HepG2 (cell line): ENCODE measurements at regions not wholly inside any gene's neighbourhood (a gene's known extent, or its start where the extent isn't known, plus 50 kb on each side); places are given as distances from the start of the nearest gene placed in this dataset.

ENCODE experiments used
- ATAC-seq: fragments of 200-7000 bp; cut with Tn5 transposase; 3 replicates; pipeline ENCODE4 v1.9.1; 2020; ENCODE audit warnings: mild to moderate bottlenecking, moderate library complexity
- BruUV-seq: library from RNA; stranded (reverse); fragments of 400-500 nt; replicated peaks from 2 replicates; lab custom pipeline; 2021; lab: Mats Ljungman, UMichigan
- CTCF ChIA-PET: fragments of 300-600 bp; formaldehyde crosslinking; extraction: SDS; loops from one replicate; lab custom pipeline; 2021; ENCODE audit warnings: low total read pairs, inconsistent platforms, low intra/inter-chr PET ratio; lab: Yijun Ruan, JAX
- POLR2A ChIA-PET: fragments of 350-600 bp; sonication (Branson Sonifier 250); formaldehyde crosslinking; loops from one replicate; lab custom pipeline; 2020; ENCODE audit warnings: antibody characterized with exemption, inconsistent platforms; lab: Yijun Ruan, JAX
- DNase-seq: peaks from one replicate; pipeline ENCODE4 v3.0.0-alpha.2; 2015; ENCODE audit warnings: low spot score
- FAIRE-seq: peaks from 3 replicates; lab custom pipeline; 2011; peaks lifted over from hg19 to GRCh38; lab: Jason Lieb, UNC
- H2AFZ ChIP-seq: one replicate; pipeline ENCODE4 v1.6.1; 2011; ENCODE audit warnings: low read length, inconsistent platforms
- H3K27ac ChIP-seq: fragments of 300-600 bp; 3 replicates; pipeline ENCODE4 v1.8.0; 2011; ENCODE audit warnings: mixed run types, mild to moderate bottlenecking, mixed read lengths, low read length, inconsistent platforms; ENCODE audit not compliant: insufficient read depth; ENCODE audit errors: extremely low read length
- H3K27me3 ChIP-seq, 2 experiments: fragments of 200-600 bp in 1 of 2; 2 replicates in 1 of 2; 3 replicates in 1 of 2; pipeline versions ENCODE4 v1.6.0 to v1.8.0; 2011; ENCODE audit warnings: low read length in 2 of 2, mild to moderate bottlenecking in 2 of 2, moderate library complexity in 2 of 2, inconsistent platforms in 1 of 2; ENCODE audit not compliant: insufficient read depth in 2 of 2, control insufficient read depth in 1 of 2
- H3K36me3 ChIP-seq, 2 experiments: fragments of 200-600 bp in 1 of 2; replicated peaks in 1 of 2; 2 replicates in 1 of 2; 3 replicates in 1 of 2; pipeline versions ENCODE4 v1.5.1 to v1.8.0; 2011; ENCODE audit warnings: low read length in 2 of 2, inconsistent platforms in 1 of 2; ENCODE audit not compliant: insufficient read depth in 2 of 2, control insufficient read depth in 1 of 2
- H3K4me1 ChIP-seq: 2 replicates; pipeline ENCODE4 v1.5.1; 2012; ENCODE audit warnings: low read length, inconsistent platforms; ENCODE audit not compliant: insufficient read depth
- H3K4me2 ChIP-seq: 2 replicates; pipeline ENCODE4 v1.6.0; 2011; ENCODE audit warnings: low read depth, low read length, inconsistent platforms
- H3K4me3 ChIP-seq, 3 experiments: fragments of 200-600 bp in 1 of 3; sonication (generic), shearing (Covaris generic) in 1 of 3; replicated peaks in 1 of 3; 2 replicates each; pipeline ENCODE4 v1.5.1; 2011 to 2016; ENCODE audit warnings: low read length in 3 of 3, inconsistent platforms in 2 of 3, low read depth in 2 of 3, mild to moderate bottlenecking in 2 of 3, control low read depth in 1 of 3, mixed read lengths in 1 of 3; ENCODE audit not compliant: insufficient read depth in 1 of 3
- H3K79me2 ChIP-seq: one replicate; pipeline ENCODE4 v1.6.1; 2011; ENCODE audit warnings: low read length, inconsistent platforms; ENCODE audit not compliant: insufficient read depth
- H3K9ac ChIP-seq: 2 replicates; pipeline ENCODE4 v1.6.0; 2011; ENCODE audit warnings: mild to moderate bottlenecking, low read depth, low read length, inconsistent platforms; ENCODE audit not compliant: insufficient read depth
- H3K9me3 ChIP-seq: 2 replicates; pipeline ENCODE4 v1.5.1; 2012; ENCODE audit warnings: mild to moderate bottlenecking, low read length
- H4K20me1 ChIP-seq: 2 replicates; pipeline ENCODE4 v1.6.0; 2011; ENCODE audit warnings: inconsistent platforms, mild to moderate bottlenecking, low read length, moderate library complexity; ENCODE audit not compliant: insufficient read depth
- CENPX ChIP-seq: sonication (generic); formaldehyde crosslinking; IDR thresholded peaks from 2 replicates; pipeline ENCODE4 v1.9.0; 2021; ENCODE audit warnings: mild to moderate bottlenecking, missing genetic modification reagents, moderate library complexity
- ELF1 ChIP-seq: sonication (generic); formaldehyde crosslinking; IDR thresholded peaks from 2 replicates; pipeline ENCODE4 v1.4.0; 2020; ENCODE audit warnings: missing genetic modification reagents
- HHEX ChIP-seq: IDR thresholded peaks from 2 replicates; pipeline ENCODE4 v1.6.1; 2016; ENCODE audit warnings: control low read depth
- HOXD1 ChIP-seq: sonication (generic); formaldehyde crosslinking; IDR thresholded peaks from 2 replicates; pipeline ENCODE4 v1.5.0; 2020; ENCODE audit warnings: missing genetic modification reagents
- SOX5 ChIP-seq: IDR thresholded peaks from 2 replicates; pipeline ENCODE4 v1.6.1; 2016; ENCODE audit warnings: borderline replicate concordance
- SPEN ChIP-seq: sonication (generic); formaldehyde crosslinking; IDR thresholded peaks from 2 replicates; pipeline ENCODE4 v1.5.1; 2020; ENCODE audit warnings: low read depth, mild to moderate bottlenecking, missing genetic modification reagents
- ZNF44 ChIP-seq: sonication (generic); formaldehyde crosslinking; IDR thresholded peaks from 2 replicates; pipeline ENCODE4 v1.5.1; 2020; ENCODE audit warnings: mild to moderate bottlenecking, missing genetic modification reagents
- ZNF550 ChIP-seq: sonication (generic); formaldehyde crosslinking; IDR thresholded peaks from 2 replicates; pipeline ENCODE4 v1.4.0; 2020; ENCODE audit warnings: mild to moderate bottlenecking, missing genetic modification reagents, borderline replicate concordance
- WGBS: methylation state at CpG from one replicate; pipeline ENCODE4 v1.1.6; 2017; ENCODE audit warnings: low lambda C conversion rate; 5-methylcytosine and 5-hydroxymethylcytosine counted together
- in situ Hi-C: cut with HindIII; loops from 2 replicates; pipeline ENCODE4 v1.10.0; 2017; ENCODE audit warnings: low pct_unique_long_range_greater_than_20kb; ENCODE audit not compliant: extremely low pct_ligation_motif_present
- intact Hi-C: fragments of 100-400 bp; cut with micrococcal nuclease; formaldehyde crosslinking; loops from one replicate; pipeline ENCODE4 v1.10.0; 2022; ENCODE audit not compliant: unreplicated experiment
- TF ChIP-seq, protein P1 (sequence below): IDR thresholded peaks from 2 replicates; pipeline ENCODE4 v1.6.1; 2012; ENCODE audit warnings: low read length, improper control_type of control experiment
- TF ChIP-seq, protein P2 (sequence below): sonication (generic); formaldehyde crosslinking; IDR thresholded peaks from 2 replicates; pipeline ENCODE4 v1.4.0; 2020; ENCODE audit warnings: mild to moderate bottlenecking, missing genetic modification reagents, borderline replicate concordance
- TF ChIP-seq, protein P3 (sequence below): sonication (generic); formaldehyde crosslinking; IDR thresholded peaks from 2 replicates; pipeline ENCODE4 v1.5.1; 2020; ENCODE audit warnings: missing genetic modification reagents, mild to moderate bottlenecking, borderline replicate concordance
- TF ChIP-seq, protein P4 (sequence below): sonication (generic); formaldehyde crosslinking; IDR thresholded peaks from 2 replicates; pipeline ENCODE4 v1.8.0; 2022; ENCODE audit warnings: missing genetic modification reagents, mild to moderate bottlenecking, inconsistent platforms, borderline replicate concordance

DNA sequence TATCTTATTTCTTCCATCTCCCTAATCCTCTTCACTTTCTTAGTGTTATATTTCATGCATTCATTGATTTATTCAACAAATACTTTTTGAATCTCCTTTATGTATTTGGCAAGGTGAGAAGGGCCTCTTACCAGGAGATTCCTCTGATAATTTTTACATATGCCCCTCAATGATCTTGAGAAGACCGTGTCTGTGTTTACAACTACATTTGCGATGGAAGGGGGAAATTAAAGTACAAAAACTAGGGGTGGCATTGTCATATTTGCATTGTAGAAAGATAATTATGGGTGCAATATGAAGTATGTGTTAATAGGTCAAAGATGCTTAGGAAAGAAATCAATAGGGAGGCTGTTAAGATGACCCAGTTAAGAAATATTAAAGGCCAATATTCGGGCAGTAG lies 1108.4 kb upstream of the MIR17HG start:
- Histone ChIP-seq H2AFZ (no peak overlapping the region), H3K27me3 (no peaks in the 10 kb centered on the region), H3K4me1 (no peaks in the 10 kb centered on the region), H4K20me1 (no peaks in the 10 kb centered on the region), H3K27ac (no peak overlapping the region), H3K9ac (no peak overlapping the region), H3K36me3 (no peaks in the 10 kb centered on the region), H3K9me3 (peaks cover 10% of the 10 kb centered on the region), H3K4me2 (no peak overlapping the region), H3K4me3 (no peak overlapping the region), H3K79me2 (no peaks in the 10 kb centered on the region)
- in situ Hi-C loops: no loop called here
- no peak for ATAC-seq
- intact Hi-C loops: no loop called here
- DNase-seq: no peak
- ChIA-PET POLR2A (no interaction called here), CTCF (no interaction called here)
- no peak for FAIRE-seq
- no TSS peak for BruUV-seq
- 12% methylated on average over 3 of the region's 3 CpGs for WGBS
- TF ChIP-seq, protein P1, sequence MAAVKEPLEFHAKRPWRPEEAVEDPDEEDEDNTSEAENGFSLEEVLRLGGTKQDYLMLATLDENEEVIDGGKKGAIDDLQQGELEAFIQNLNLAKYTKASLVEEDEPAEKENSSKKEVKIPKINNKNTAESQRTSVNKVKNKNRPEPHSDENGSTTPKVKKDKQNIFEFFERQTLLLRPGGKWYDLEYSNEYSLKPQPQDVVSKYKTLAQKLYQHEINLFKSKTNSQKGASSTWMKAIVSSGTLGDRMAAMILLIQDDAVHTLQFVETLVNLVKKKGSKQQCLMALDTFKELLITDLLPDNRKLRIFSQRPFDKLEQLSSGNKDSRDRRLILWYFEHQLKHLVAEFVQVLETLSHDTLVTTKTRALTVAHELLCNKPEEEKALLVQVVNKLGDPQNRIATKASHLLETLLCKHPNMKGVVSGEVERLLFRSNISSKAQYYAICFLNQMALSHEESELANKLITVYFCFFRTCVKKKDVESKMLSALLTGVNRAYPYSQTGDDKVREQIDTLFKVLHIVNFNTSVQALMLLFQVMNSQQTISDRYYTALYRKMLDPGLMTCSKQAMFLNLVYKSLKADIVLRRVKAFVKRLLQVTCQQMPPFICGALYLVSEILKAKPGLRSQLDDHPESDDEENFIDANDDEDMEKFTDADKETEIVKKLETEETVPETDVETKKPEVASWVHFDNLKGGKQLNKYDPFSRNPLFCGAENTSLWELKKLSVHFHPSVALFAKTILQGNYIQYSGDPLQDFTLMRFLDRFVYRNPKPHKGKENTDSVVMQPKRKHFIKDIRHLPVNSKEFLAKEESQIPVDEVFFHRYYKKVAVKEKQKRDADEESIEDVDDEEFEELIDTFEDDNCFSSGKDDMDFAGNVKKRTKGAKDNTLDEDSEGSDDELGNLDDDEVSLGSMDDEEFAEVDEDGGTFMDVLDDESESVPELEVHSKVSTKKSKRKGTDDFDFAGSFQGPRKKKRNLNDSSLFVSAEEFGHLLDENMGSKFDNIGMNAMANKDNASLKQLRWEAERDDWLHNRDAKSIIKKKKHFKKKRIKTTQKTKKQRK: no peak
- TF ChIP-seq, protein P2, sequence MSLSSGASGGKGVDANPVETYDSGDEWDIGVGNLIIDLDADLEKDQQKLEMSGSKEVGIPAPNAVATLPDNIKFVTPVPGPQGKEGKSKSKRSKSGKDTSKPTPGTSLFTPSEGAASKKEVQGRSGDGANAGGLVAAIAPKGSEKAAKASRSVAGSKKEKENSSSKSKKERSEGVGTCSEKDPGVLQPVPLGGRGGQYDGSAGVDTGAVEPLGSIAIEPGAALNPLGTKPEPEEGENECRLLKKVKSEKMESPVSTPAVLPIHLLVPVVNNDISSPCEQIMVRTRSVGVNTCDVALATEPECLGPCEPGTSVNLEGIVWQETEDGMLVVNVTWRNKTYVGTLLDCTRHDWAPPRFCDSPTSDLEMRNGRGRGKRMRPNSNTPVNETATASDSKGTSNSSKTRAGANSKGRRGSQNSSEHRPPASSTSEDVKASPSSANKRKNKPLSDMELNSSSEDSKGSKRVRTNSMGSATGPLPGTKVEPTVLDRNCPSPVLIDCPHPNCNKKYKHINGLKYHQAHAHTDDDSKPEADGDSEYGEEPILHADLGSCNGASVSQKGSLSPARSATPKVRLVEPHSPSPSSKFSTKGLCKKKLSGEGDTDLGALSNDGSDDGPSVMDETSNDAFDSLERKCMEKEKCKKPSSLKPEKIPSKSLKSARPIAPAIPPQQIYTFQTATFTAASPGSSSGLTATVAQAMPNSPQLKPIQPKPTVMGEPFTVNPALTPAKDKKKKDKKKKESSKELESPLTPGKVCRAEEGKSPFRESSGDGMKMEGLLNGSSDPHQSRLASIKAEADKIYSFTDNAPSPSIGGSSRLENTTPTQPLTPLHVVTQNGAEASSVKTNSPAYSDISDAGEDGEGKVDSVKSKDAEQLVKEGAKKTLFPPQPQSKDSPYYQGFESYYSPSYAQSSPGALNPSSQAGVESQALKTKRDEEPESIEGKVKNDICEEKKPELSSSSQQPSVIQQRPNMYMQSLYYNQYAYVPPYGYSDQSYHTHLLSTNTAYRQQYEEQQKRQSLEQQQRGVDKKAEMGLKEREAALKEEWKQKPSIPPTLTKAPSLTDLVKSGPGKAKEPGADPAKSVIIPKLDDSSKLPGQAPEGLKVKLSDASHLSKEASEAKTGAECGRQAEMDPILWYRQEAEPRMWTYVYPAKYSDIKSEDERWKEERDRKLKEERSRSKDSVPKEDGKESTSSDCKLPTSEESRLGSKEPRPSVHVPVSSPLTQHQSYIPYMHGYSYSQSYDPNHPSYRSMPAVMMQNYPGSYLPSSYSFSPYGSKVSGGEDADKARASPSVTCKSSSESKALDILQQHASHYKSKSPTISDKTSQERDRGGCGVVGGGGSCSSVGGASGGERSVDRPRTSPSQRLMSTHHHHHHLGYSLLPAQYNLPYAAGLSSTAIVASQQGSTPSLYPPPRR (CRISPR knock-in tag): no peak
- no peak for TF ChIP-seq HOXD1 (CRISPR knock-in tag)
- no peak for TF ChIP-seq SPEN
- no peak for TF ChIP-seq CENPX
- TF ChIP-seq HHEX (CRISPR knock-in tag): no peak
- TF ChIP-seq, protein P3, sequence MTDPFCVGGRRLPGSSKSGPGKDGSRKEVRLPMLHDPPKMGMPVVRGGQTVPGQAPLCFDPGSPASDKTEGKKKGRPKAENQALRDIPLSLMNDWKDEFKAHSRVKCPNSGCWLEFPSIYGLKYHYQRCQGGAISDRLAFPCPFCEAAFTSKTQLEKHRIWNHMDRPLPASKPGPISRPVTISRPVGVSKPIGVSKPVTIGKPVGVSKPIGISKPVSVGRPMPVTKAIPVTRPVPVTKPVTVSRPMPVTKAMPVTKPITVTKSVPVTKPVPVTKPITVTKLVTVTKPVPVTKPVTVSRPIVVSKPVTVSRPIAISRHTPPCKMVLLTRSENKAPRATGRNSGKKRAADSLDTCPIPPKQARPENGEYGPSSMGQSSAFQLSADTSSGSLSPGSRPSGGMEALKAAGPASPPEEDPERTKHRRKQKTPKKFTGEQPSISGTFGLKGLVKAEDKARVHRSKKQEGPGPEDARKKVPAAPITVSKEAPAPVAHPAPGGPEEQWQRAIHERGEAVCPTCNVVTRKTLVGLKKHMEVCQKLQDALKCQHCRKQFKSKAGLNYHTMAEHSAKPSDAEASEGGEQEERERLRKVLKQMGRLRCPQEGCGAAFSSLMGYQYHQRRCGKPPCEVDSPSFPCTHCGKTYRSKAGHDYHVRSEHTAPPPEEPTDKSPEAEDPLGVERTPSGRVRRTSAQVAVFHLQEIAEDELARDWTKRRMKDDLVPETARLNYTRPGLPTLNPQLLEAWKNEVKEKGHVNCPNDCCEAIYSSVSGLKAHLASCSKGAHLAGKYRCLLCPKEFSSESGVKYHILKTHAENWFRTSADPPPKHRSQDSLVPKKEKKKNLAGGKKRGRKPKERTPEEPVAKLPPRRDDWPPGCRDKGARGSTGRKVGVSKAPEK (CRISPR knock-in tag): no peak
- no peak for TF ChIP-seq ZNF44
- TF ChIP-seq, protein P4, sequence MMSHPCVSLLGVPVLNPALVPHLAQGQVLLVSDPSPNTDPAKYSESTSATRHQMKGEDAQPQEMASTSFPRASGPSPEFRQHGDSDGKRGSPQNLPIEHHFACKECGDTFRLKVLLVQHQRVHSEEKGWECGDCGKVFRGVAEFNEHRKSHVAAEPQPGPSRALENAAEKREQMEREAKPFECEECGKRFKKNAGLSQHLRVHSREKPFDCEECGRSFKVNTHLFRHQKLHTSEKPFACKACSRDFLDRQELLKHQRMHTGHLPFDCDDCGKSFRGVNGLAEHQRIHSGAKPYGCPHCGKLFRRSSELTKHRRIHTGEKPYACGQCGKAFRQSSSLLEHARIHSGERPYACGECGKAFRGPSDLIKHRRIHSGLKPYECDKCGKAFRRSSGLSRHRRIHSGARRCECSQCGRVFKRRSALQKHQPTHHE (CRISPR knock-in tag): no peak
- TF ChIP-seq SOX5 (CRISPR knock-in tag): no peak
- no peak for TF ChIP-seq ELF1 (CRISPR knock-in tag)
- TF ChIP-seq ZNF550 (CRISPR knock-in tag): no peak
